ENCODE measurements at regions not wholly inside any gene's neighbourhood (a gene's known extent, or its start where the extent isn't known, plus 50 kb on each side); places are given as distances from the start of the nearest gene placed in this dataset.

- H3K36me3 ChIP-seq, result no peaks in the 10 kb centered on the region
- DNase-seq (no peak), ATAC-seq (no peak)
- no peak overlapping the region for H3K4me3 ChIP-seq
- intact Hi-C loops (cut with DNase I), result no loop called here
- H3K27me3 ChIP-seq, result no peaks in the 10 kb centered on the region
- no peaks in the 10 kb centered on the region for H3K4me1 ChIP-seq
- peaks cover 0 to 4% of the 10 kb centered on the region in 2 donors for H3K9me3 ChIP-seq
- TF ChIP-seq CTCF (IDR thresholded peaks at IDR 0.05), result no peak
- no peak overlapping the region for H3K27ac ChIP-seq
Measured at GRCh38 chr10:36202881-36203280, 560.8 kb upstream of the FZD8 start.

GRCh38 chr10:36200577-36200976, 558.5 kb upstream of the FZD8 start:
- Histone ChIP-seq H3K4me1 (no peaks in the 10 kb centered on the region), H3K4me3 (no peak overlapping the region), H3K36me3 (no peaks in the 10 kb centered on the region), H3K27me3 (no peaks in the 10 kb centered on the region), H3K9me3 (peaks cover 0 to 16% of the 10 kb centered on the region in 2 donors), H3K27ac (no peak overlapping the region)
- DNase-seq (no peak), ATAC-seq (no peak)
- intact Hi-C loops (cut with DNase I), result no loop called here
- TF ChIP-seq CTCF (IDR thresholded peaks at IDR 0.05), result no peak

GRCh38 chr10:36198322-36198721, 556.2 kb upstream of the FZD8 start:
- Histone ChIP-seq H3K9me3 (peaks cover 0 to 22% of the 10 kb centered on the region in 2 donors), H3K27me3 (no peaks in the 10 kb centered on the region), H3K4me3 (no peak overlapping the region), H3K4me1 (no peaks in the 10 kb centered on the region), H3K36me3 (no peaks in the 10 kb centered on the region), H3K27ac (no peak overlapping the region)
- intact Hi-C loops (cut with DNase I), result no loop called here
- no peak for TF ChIP-seq CTCF (IDR thresholded peaks at IDR 0.05)
- no peak for ATAC-seq
- DNase-seq, result no peak

GRCh38 chr10:36195364-36195763, 553.3 kb upstream of the FZD8 start:
- H3K4me1 ChIP-seq, result no peaks in the 10 kb centered on the region
- no peak for TF ChIP-seq CTCF (IDR thresholded peaks at IDR 0.05)
- DNase-seq, result no peak
- peaks cover 0 to 52% of the 10 kb centered on the region in 2 donors for H3K9me3 ChIP-seq
- H3K36me3 ChIP-seq, result no peaks in the 10 kb centered on the region
- intact Hi-C loops (cut with DNase I), result no loop called here
- no peak overlapping the region for H3K27ac ChIP-seq
- ATAC-seq, result no peak
- no peak overlapping the region for H3K4me3 ChIP-seq
- no peaks in the 10 kb centered on the region for H3K27me3 ChIP-seq

GRCh38 chr10:36194276-36194675, 552.2 kb upstream of the FZD8 start:
- no peak for DNase-seq
- Histone ChIP-seq H3K36me3 (no peaks in the 10 kb centered on the region), H3K4me3 (no peak overlapping the region), H3K4me1 (no peaks in the 10 kb centered on the region), H3K27me3 (no peaks in the 10 kb centered on the region), H3K27ac (no peak overlapping the region), H3K9me3 (peaks cover 0 to 54% of the 10 kb centered on the region in 2 donors)
- TF ChIP-seq CTCF (IDR thresholded peaks at IDR 0.05), result no peak
- ATAC-seq, result no peak
- intact Hi-C loops (cut with DNase I), result no loop called here

Data from left lung (tissue), 4 donors.